IPS-18a (cell line): ENCODE measurements at regions not wholly inside any gene's neighbourhood (a gene's known extent, or its start where the extent isn't known, plus 50 kb on each side); places are given as distances from the start of the nearest gene placed in this dataset.

Experiments used
- H3K27ac ChIP-seq: one replicate; pipeline ENCODE4 v1.5.1; 2013; ENCODE audit warnings: low read length
- H3K27me3 ChIP-seq: one replicate; pipeline ENCODE4 v1.6.1; 2013; ENCODE audit warnings: mild to moderate bottlenecking, low read length; ENCODE audit not compliant: control insufficient read depth, insufficient read depth
- H3K36me3 ChIP-seq: one replicate; pipeline ENCODE4 v1.6.1; 2013; ENCODE audit warnings: low read depth, low read length; ENCODE audit not compliant: control insufficient read depth
- H3K4me1 ChIP-seq: one replicate; pipeline ENCODE4 v1.6.1; 2013; ENCODE audit warnings: low read depth, low read length; ENCODE audit not compliant: control insufficient read depth
- H3K4me3 ChIP-seq: one replicate; pipeline ENCODE4 v1.5.1; 2013; ENCODE audit warnings: low read length
- H3K9ac ChIP-seq: one replicate; pipeline ENCODE4 v1.6.1; 2013; ENCODE audit warnings: mild to moderate bottlenecking, low read length, moderate library complexity
- H3K9me3 ChIP-seq: one replicate; pipeline ENCODE4 v1.6.1; 2013; ENCODE audit warnings: low read depth, low read length; ENCODE audit not compliant: control insufficient read depth

DNA sequence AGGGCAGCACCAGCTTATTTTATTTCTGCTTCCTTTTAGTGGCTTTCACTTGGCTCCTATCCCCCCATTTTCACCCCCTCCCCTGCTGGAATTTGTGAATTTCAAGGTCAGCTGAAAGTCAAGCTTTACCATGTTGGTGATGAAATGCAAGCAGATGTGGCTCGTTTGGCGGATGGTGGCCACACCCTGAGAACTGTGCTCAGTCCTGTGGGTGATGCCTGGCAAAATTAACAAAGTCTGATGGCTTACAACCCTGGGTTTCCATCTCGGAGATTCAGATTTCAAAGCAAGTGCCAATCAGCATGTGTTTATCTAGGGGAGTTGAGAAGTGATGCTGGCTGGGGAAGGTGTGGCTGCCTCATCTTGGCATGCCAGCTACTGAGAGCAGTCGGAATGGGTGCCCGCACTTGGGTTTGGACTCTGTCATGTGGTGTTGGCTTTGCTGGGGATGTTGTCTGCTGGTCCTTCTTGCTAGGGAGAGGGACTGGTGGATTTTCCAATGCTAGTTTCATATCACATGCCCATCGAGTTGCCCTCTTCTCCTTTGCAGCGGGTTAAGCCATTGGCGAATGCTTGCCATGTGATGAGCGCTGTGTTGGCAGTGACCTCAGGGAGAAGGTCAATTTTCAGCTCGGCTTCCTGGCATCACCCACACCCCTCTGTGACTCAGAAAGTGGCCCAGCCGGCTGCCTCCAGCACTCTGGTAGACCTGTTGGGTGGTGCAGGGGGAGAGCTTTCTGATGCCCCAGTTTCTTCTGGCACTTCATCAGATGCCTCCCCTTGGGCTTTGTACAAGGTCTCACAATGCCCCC lies 77.0 kb upstream of the PITX1 start:
- Histone ChIP-seq H3K9ac (no peak overlapping the region), H3K27ac (no peak overlapping the region), H3K27me3 (no peaks in the 10 kb centered on the region), H3K9me3 (no peaks in the 10 kb centered on the region), H3K4me1 (no peaks in the 10 kb centered on the region), H3K4me3 (no peak overlapping the region), H3K36me3 (no peaks in the 10 kb centered on the region)

GRCh38 chr5:135108992-135109391 lies 75.0 kb upstream of the PITX1 start:
- Histone ChIP-seq H3K36me3 (no peaks in the 10 kb centered on the region), H3K9me3 (no peaks in the 10 kb centered on the region), H3K9ac (no peak overlapping the region), H3K4me3 (no peak overlapping the region), H3K27me3 (no peaks in the 10 kb centered on the region), H3K27ac (no peak overlapping the region), H3K4me1 (no peaks in the 10 kb centered on the region)

- no peak overlapping the region for H3K9ac ChIP-seq
Observed at GRCh38 chr5:135108569-135108968, 74.5 kb upstream of the PITX1 start.

GRCh38 chr5:135107986-135108385 lies 74.0 kb upstream of the PITX1 start:
- H3K36me3 ChIP-seq, result no peaks in the 10 kb centered on the region
- no peaks in the 10 kb centered on the region for H3K27me3 ChIP-seq
- H3K27ac ChIP-seq, result no peak overlapping the region
- H3K9me3 ChIP-seq, result no peaks in the 10 kb centered on the region
- H3K9ac ChIP-seq, result no peak overlapping the region
- H3K4me3 ChIP-seq, result no peak overlapping the region
- H3K4me1 ChIP-seq, result no peaks in the 10 kb centered on the region

More at GRCh38 chr5:135108569-135108968, 74.5 kb upstream of the PITX1 start:
- H3K27ac ChIP-seq, result no peak overlapping the region
- H3K9me3 ChIP-seq, result no peaks in the 10 kb centered on the region
- no peaks in the 10 kb centered on the region for H3K4me1 ChIP-seq
- H3K27me3 ChIP-seq, result no peaks in the 10 kb centered on the region
- no peak overlapping the region for H3K4me3 ChIP-seq
- no peaks in the 10 kb centered on the region for H3K36me3 ChIP-seq

GRCh38 chr5:135106610-135107471 lies 72.8 kb upstream of the PITX1 start:
- Histone ChIP-seq H3K9ac (no peak overlapping the region), H3K4me3 (no peak overlapping the region), H3K27me3 (no peaks in the 10 kb centered on the region), H3K4me1 (no peaks in the 10 kb centered on the region), H3K9me3 (no peaks in the 10 kb centered on the region), H3K27ac (no peak overlapping the region), H3K36me3 (no peaks in the 10 kb centered on the region)

DNA sequence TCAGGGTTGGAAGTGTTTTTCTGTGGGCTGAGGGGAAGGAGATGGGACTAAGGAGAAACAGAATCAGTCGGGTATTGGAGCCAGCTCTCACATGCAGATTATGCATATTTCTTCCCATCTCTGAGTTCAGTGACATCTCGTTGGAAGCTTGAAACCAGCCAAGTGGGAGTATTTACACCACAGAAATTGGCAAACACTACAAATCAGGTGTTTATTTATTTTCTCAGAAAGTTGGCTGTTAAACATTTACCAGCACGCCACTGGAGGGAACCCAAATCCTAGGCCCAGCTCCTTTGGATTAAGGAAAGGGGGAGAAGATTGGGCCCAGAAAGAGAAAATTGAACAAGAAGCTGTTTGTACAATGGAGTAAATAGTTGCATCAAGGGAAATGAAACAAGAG lies 72.1 kb upstream of the PITX1 start:
- Histone ChIP-seq H3K4me1 (no peaks in the 10 kb centered on the region), H3K27me3 (no peaks in the 10 kb centered on the region), H3K36me3 (no peaks in the 10 kb centered on the region), H3K9me3 (no peaks in the 10 kb centered on the region), H3K9ac (no peak overlapping the region), H3K27ac (no peak overlapping the region), H3K4me3 (no peak overlapping the region)

DNA sequence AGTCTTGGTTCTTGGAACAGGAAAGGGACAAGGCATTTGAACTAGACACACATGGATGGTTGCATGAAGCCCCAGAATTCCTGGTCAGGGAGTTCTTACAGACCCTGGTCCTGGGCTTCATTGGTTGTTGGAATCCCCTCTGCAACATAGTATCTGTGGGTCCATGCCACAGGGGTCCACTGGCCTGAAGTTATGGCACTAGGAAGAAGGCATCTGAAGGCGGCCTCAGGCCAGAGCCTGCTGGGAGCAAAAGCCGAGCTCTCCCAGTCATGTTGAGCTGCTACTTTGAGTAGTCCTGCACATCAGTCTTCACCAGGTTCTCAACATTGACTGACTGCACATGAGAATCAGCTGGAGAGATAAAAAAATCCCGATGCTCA lies 71.1 kb upstream of the PITX1 start:
- H3K4me3 ChIP-seq, result no peak overlapping the region
- H3K9me3 ChIP-seq, result no peaks in the 10 kb centered on the region
- no peaks in the 10 kb centered on the region for H3K4me1 ChIP-seq
- no peak overlapping the region for H3K27ac ChIP-seq
- no peaks in the 10 kb centered on the region for H3K36me3 ChIP-seq
- no peak overlapping the region for H3K9ac ChIP-seq
- no peaks in the 10 kb centered on the region for H3K27me3 ChIP-seq

GRCh38 chr5:135103575-135103853 lies 69.5 kb upstream of the PITX1 start:
- H3K27me3 ChIP-seq, result no peaks in the 10 kb centered on the region
- no peaks in the 10 kb centered on the region for H3K9me3 ChIP-seq
- no peaks in the 10 kb centered on the region for H3K4me1 ChIP-seq
- no peak overlapping the region for H3K9ac ChIP-seq
- no peak overlapping the region for H3K4me3 ChIP-seq
- no peaks in the 10 kb centered on the region for H3K36me3 ChIP-seq
- no peak overlapping the region for H3K27ac ChIP-seq

- Histone ChIP-seq H3K4me1 (no peaks in the 10 kb centered on the region), H3K9me3 (no peaks in the 10 kb centered on the region), H3K27ac (no peak overlapping the region), H3K36me3 (no peaks in the 10 kb centered on the region), H3K9ac (no peak overlapping the region), H3K27me3 (no peaks in the 10 kb centered on the region), H3K4me3 (no peak overlapping the region)
Observed at GRCh38 chr5:135102716-135103574, 68.9 kb upstream of the PITX1 start.

DNA sequence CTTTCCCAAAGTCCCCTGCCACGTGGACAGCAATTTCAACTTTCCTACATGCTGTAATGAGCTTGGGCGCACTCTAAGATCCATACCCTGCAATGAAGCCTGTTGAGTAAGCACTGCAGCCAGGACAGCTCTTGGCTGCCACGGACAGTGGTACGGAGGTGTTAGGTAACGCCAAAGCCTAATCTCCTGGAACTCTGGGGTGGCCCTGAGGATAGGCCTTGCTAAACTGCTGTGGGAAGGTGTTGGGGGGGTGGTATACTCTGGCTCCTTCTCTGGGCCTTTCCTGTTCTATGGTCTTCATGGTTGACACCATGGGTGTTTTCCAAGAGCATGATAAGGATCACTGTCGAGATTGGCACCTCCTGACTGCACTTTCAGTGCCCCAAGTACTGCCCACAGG lies 66.4 kb upstream of the PITX1 start:
- no peaks in the 10 kb centered on the region for H3K27me3 ChIP-seq
- no peaks in the 10 kb centered on the region for H3K9me3 ChIP-seq
- H3K36me3 ChIP-seq, result no peaks in the 10 kb centered on the region
- no peak overlapping the region for H3K27ac ChIP-seq
- no peak overlapping the region for H3K4me3 ChIP-seq
- H3K4me1 ChIP-seq, result no peaks in the 10 kb centered on the region
- no peak overlapping the region for H3K9ac ChIP-seq

- H3K9ac ChIP-seq, result no peak overlapping the region
- H3K36me3 ChIP-seq, result no peaks in the 10 kb centered on the region
- H3K27me3 ChIP-seq, result no peaks in the 10 kb centered on the region
- H3K4me1 ChIP-seq, result no peaks in the 10 kb centered on the region
- no peaks in the 10 kb centered on the region for H3K9me3 ChIP-seq
- no peak overlapping the region for H3K27ac ChIP-seq
- H3K4me3 ChIP-seq, result no peak overlapping the region
Observed at GRCh38 chr5:135100011-135100410, 66.0 kb upstream of the PITX1 start.
